Stimulated activated CD4-positive, alpha-beta T cell treated with anti-CD3 and anti-CD28 coated beads, Interleukin-4, amount 100 ng/mL, for 24 hours (primary cell): ENCODE measurements at regions not wholly inside any gene's neighbourhood (a gene's known extent, or its start where the extent isn't known, plus 50 kb on each side); places are given as distances from the start of the nearest gene placed in this dataset.
"Not testable (repeated sequence)": the region's sequence is repeated elsewhere in the genome, so short reads cannot be mapped to it uniquely, and the experiment has no call there.

Experiments
- DNase-seq: peaks from one replicate; pipeline ENCODE4 v3.0.0-alpha.2; 2020

DNA sequence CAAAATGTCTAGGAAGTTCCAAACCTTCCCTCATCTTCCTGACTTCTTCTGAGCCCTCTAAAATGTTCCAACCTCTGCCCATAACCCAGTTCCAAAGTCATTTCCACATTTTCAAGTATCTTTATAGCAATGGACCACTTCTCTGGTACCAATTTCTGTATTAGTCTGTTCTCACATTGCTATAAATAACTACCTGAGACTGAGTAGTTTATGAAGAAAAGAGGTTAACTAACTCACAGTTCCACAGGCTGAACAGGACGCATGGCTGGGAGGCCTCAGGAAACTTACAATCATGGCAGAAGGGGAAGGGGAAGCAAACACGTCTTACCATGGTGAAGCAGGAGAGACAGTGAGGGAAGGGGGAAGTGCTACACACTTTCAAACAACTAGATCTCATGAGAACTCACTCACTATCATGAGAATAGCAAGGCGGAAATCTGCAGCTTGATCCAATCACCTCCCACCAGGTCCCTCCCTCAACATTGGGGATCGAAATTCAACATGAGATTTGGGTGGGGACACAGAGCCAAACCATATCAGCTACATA is 213.2 kb upstream of the MGAT5 start:
- DNase-seq, result not testable (repeated sequence)

DNA sequence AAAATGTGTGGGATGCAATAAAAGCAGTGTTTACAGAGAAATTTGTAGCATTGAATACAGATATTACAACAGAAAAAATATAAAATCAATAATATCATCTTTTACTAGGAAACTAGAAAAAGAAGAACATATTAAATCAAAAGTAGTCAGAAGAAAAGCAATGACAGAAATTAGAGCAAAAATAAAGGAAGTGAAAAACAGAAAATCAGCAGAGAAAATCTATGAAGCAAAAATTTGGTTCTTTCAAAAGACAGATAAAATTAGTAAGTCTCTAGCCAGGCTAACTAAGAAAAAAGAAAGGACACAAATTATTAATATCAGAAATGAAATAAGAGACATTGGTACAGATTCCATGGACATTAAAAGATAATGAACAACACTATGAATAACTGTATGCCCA is 212.0 kb upstream of the MGAT5 start:
- DNase-seq, result no peak

DNA sequence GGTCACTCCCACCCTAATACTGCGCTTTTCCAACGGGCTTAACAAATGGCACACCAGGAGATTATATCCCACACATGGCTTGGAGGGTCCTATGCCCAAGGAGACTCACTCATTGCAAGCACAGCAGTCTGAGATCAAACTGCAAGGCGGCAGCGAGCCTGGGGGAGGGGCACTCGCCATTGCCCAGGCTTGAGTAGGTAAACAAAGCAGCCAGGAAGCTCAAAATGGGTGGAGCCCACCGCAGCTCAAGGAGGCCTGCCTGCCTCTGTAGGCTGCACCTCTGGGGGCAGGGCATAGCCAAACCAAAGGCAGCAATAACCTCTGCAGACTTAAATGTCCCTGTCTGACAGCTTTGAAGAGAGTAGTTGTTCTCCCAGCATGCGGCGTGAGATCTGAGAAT is 210.8 kb upstream of the MGAT5 start:
- DNase-seq, result not testable (repeated sequence)

DNA sequence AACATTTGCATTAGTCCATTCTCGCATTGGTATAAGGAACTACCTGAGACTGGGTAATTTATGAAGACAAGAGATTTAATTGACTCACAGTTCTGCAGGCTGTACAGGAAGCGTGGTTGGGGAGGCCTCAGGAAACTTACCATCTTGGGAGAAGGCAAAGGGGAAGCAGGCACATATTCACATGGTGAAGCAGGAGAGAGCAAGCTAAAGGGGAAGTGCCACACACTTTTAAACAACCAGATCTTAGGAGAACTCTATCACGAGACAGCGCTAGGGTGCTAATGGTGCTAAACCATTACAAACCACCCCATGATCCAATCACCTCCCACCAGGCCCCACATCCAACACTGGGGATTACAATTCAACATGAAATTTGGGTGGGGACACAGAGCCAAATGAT is 201.7 kb upstream of the MGAT5 start:
- DNase-seq, result no peak

- no peak for DNase-seq
Observed at GRCh38 chr2:134056173-134056572, 197.7 kb upstream of the MGAT5 start.

GRCh38 chr2:134061066-134061465 is 192.8 kb upstream of the MGAT5 start:
- DNase-seq, result not testable (repeated sequence)

DNA sequence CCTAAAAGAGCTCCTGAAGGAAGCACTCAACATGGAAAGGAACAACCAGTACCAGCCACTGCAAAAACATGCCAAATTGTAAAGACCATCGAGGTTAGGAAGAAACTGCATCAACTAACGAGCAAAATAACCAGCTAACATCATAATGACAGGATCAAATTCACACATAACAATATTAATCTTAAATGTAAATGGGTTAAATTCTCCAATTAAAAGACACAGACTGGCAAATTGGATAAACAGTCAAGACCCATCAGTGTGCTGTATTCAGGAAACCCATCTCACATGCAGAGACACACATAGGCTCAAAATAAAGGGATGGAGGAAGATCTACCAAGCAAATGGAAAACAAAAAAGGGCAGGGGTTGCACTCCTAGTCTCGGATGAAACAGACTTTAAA is 191.6 kb upstream of the MGAT5 start:
- not testable (repeated sequence) for DNase-seq

DNA sequence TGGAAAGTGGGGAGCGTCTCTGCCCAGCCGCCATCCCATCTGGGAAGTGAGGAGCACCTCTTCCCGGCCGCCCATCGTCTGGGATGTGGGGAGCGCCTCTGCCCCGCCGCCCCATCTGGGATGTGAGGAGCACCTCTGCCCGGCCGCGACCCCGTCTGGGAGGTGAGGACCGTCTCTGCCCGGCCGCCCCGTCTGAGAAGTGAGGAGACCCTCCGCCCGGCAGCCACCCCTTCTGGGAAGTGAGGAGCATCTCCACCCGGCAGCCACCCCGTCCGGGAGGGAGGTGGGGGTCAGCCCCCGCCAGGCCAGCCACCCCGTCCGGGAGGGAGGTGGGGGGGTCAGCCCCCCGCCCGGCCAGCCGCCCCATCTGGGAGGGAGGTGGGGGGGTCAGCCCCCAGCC is 190.0 kb upstream of the MGAT5 start:
- not testable (repeated sequence) for DNase-seq

DNA sequence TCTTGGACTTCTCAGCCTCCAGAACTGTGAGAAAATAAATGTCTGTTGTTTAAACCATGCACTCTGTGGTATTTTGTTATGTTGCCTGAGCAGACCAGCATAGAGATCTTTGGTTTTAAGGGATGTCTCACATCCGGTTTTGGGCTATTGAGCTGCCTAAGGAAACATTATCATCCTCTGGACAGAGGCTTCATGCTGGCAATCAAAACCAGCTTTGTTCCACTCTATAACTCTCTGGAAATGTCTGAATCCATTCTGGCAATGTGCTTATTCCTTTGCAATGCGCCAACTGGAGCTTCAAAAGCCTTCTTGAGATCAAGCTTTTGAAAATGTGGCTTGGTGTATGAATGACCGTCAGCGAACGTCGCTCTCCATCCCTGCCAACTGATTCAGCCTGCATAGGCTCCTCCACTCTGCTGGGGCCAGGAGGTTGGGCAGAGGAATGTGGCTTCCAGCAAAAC is 183.6 kb upstream of the MGAT5 start:
- DNase-seq, result no peak

DNA sequence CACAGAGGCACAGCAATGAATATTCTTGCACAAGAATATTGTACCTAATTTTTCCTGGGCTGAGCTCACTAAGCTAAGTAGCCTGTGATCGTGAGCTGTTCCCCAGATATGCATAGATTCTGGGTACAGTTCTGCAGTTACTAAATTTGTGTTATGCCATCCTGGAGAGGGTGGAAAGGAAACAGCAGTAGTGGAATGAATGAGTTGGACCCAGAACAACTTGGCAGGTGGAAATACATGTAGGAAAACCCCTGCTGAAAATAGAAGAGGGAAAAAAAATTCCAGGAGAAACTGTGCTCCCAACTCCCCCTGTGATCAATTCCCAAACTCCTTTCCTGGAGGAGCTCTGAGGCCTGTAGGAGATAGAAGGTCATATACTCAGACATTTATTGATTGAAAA is 181.5 kb upstream of the MGAT5 start:
- DNase-seq, result no peak

DNA sequence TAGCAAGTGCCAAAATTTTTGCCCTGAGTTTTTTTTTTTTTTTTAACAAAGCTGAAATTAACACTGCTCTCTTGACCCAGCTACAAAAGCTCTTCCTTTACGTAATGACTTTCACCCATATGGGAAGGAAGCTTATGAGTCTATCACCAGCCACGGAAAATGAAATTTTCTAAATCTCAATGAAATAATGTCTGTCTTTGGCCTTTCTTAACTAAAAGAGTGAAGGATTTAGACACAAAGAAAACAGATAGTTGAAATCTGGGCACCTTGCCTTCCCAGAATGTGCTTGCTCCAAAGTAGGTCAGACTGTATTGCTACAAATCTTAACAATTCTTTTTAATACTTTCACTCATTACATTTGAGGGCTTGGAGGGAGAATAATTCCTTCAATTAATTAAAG is 180.8 kb upstream of the MGAT5 start:
- no peak for DNase-seq

DNA sequence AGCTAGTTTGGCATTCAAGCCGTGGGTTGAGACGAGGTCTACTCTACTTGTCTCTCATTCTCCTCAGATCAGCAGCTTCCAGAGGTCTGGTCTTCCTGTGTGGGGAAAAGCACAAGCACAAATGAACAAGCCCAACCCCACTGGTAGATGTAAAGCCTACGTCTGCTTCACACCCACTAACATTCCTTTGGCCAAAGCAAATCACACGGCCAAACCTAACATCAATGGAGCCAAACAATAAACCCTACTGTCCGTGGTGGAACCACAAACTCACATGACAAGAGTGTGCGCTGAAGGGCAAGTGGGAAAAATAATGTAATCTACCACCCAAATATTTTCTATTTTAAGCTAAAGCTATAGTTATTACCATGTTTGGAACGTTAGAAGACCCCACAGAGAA is 179.3 kb upstream of the MGAT5 start:
- no peak for DNase-seq

DNA sequence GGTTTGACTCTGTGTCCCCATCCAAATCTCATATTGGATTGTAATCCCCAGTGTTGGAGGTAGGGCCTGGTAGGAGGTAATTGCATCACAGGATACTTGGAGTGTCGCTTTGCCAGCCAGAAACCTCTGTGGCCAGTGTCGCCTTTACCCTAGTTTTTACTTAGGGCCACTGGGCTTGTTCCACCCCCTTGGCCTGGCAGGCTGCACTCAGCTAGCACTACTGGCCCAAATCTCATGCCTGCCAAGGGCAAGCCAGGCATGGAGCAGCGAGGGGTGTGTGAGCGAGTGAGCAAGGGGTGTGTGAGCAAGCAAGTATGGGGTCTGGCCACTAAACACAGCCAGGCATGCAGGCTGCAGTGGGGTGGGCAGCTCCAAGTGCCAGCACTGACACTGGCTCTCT is 178.7 kb upstream of the MGAT5 start:
- DNase-seq, result no peak

DNA sequence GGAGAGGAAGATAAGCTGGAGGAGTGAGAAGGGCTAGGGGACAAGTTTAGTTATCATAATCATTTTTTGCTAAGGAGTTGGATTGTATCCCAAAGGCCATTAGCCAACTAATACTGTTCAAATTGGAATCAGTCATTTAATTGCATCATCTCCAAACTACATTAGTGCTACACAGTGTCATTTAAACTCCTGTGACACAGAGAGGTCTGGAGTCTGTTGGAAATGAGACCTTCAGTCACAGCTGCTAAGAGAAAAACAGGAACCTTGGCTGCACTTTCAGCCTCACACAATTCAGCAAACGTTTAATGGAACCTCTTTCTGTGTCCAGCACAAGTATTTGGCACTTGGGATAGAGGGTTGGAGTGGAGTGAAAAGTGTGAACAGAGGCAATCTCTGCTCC is 175.5 kb upstream of the MGAT5 start:
- no peak for DNase-seq

DNA sequence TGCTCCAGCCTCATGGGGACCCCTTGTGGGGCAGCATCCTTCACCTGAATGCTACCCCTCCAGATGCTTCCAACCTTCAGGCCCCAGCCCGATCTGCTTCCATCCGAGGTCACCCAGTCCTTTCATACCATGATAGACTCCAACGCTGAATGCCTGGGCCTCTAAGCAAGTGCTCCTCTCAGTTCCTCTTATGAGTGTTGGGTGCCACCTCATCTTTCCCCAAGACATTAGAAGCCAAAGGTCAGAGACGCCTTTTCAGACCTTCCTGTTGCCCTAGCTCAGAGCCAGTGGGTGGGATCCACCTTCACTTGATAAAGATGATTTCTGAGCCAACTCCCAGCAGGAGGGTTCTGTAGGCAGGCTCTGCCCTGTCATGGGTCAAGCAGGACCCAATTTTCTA is 174.5 kb upstream of the MGAT5 start:
- DNase-seq, result no peak

DNA sequence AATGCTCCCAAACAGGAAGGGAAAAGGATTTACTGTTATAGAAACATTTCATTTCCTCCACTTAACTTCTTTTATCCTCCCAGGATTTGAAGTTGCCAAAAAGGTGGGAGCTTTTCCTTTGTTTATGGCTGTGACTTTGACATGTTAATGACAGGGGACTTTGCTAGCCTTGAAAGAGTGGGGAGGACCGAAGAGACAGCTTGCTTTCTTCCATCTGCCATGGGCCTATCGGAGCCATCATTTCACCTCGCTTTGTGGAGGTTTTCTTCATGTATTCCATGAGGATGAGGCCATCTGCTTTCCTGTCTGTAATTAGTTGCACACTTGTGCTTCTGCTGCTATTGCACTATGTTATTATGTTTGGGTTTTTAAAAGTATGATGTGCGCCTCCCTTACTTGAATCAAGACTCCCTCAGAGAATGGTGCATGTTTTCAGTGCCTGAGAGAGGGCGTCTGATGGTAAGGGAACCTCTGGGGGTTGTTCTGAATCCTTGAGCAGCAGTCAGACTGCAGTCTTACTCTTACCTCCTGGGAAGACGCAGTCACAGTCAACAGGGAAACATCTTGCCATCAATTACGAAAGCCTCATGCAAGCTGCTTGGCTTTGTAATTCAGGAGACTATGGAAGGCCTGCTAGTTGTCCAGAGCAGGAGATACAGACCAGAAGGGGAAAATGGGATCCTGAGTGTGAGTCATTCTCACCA is 173.3 kb upstream of the MGAT5 start:
- DNase-seq, result no peak

DNA sequence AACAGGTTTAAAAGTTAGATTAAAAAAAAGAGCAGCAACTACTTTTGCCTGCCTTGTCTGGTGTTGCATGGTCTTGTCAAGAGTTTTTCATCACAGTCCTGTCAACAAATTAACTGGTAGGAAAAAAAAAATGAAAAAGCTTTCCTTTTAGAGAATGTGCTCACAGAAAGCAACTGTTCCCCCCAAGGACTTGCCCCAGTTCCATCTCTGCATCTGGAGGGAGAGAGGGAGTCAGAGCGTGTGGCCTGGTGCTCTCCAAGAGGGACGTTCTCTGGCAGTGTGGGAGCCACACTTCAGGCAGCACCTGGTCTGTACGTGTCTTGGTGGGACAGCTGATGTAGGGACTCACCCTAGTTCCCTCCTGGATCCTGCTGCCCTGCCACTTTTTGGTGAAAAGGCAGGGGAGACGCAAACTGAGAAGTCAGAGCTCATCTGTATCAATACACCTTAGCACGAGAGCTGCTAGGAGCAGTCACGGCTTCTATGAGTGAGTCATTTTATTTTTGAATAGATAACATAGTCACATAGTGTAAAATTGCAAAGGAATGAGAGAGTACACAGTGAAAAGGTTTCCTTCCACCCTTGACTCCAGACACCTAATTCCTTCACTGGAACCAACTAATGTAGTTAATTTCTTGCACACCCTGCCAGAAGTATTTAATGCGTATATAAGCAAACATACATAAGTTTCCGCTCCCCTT is 172.5 kb upstream of the MGAT5 start:
- no peak for DNase-seq

GRCh38 chr2:134083548-134083947 is 170.3 kb upstream of the MGAT5 start:
- DNase-seq, result no peak

- DNase-seq, result no peak
Observed at GRCh38 chr2:134086594-134087219, 167.2 kb upstream of the MGAT5 start.

GRCh38 chr2:134087371-134087921 is 166.4 kb upstream of the MGAT5 start:
- no peak for DNase-seq

- DNase-seq, result no peak
Observed at GRCh38 chr2:134089454-134089853, 164.4 kb upstream of the MGAT5 start.

- DNase-seq, result no peak
Observed at GRCh38 chr2:134097740-134098139, 156.1 kb upstream of the MGAT5 start.

DNA sequence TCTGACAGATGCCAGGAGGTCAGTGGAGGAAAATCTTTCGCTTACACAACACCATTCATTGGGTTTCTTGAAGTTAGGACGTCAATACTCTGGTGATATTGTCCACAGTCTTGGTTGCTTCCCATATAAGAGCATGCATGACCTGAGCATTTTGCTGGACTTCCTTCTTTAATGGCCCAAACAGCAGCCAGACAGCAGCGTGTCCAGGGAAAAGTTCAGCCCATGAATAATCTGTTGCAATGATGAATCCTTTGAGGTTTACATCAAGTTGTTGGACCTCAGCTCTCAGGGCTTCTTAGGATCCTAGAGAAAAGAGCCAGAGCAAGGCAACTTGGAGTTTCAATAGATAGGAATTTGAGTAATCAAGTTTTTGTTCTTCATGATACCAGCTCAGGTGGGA is 155.6 kb upstream of the MGAT5 start:
- no peak for DNase-seq

GRCh38 chr2:134099273-134099672 is 154.6 kb upstream of the MGAT5 start:
- DNase-seq, result no peak
